KMS-11 (cell line): ENCODE measurements at regions not wholly inside any gene's neighbourhood (a gene's known extent, or its start where the extent isn't known, plus 50 kb on each side); places are given as distances from the start of the nearest gene placed in this dataset.
"Not testable (repeated sequence)": the region's sequence is repeated elsewhere in the genome, so short reads cannot be mapped to it uniquely, and the experiment has no call there.

Source experiments
- H2AFZ ChIP-seq: fragments of 200-600 bp; sonication (generic); 2 replicates; pipeline ENCODE4 v1.6.1; 2016; ENCODE audit warnings: antibody characterized with exemption, mixed run types, low read depth
- H3K27ac ChIP-seq: fragments of 200-600 bp; sonication (generic); 2 replicates; pipeline ENCODE4 v1.6.1; 2016; ENCODE audit warnings: mild to moderate bottlenecking, mixed run types
- H3K27me3 ChIP-seq: fragments of 200-600 bp; sonication (generic); 2 replicates; pipeline ENCODE4 v1.6.1; 2017; ENCODE audit warnings: mild to moderate bottlenecking, low read depth, mixed run types, moderate library complexity; ENCODE audit not compliant: insufficient read depth
- H3K36me3 ChIP-seq: fragments of 200-600 bp; sonication (generic); 2 replicates; pipeline ENCODE4 v1.6.1; 2017; ENCODE audit warnings: mild to moderate bottlenecking, mixed run types; ENCODE audit not compliant: insufficient read depth
- H3K4me1 ChIP-seq: fragments of 200-600 bp; sonication (generic); 2 replicates; pipeline ENCODE4 v1.6.1; 2016; ENCODE audit warnings: mild to moderate bottlenecking, low read depth, mixed run types; ENCODE audit not compliant: poor library complexity, severe bottlenecking
- H3K4me2 ChIP-seq: fragments of 200-600 bp; sonication (generic); 2 replicates; pipeline ENCODE4 v1.7.0; 2016; ENCODE audit warnings: mild to moderate bottlenecking, mixed run types
- H3K4me3 ChIP-seq: fragments of 200-600 bp; sonication (generic); IDR thresholded peaks from 2 replicates; pipeline ENCODE4 v1.6.1; 2017; ENCODE audit warnings: low read depth, low read length, mixed read lengths; ENCODE audit not compliant: insufficient read depth
- H3K79me2 ChIP-seq: fragments of 200-600 bp; sonication (generic); 2 replicates; pipeline ENCODE4 v1.6.1; 2016; ENCODE audit warnings: low read depth, mixed run types; ENCODE audit not compliant: insufficient read depth
- H3K9ac ChIP-seq: fragments of 200-600 bp; sonication (generic); 2 replicates; pipeline ENCODE4 v1.6.1; 2016; ENCODE audit warnings: mild to moderate bottlenecking, mixed run types
- H4K20me1 ChIP-seq: fragments of 200-600 bp; sonication (generic); 2 replicates; pipeline ENCODE4 v1.6.1; 2016; ENCODE audit warnings: mild to moderate bottlenecking, mixed run types; ENCODE audit not compliant: insufficient read depth
- CTCF ChIP-seq: fragments of 200-600 bp; sonication (generic); conservative IDR thresholded peaks from 2 replicates; pipeline ENCODE4 v1.6.1; 2017; ENCODE audit warnings: low read depth, mild to moderate bottlenecking, antibody characterized with exemption, low read length, moderate library complexity, mixed read lengths

DNA sequence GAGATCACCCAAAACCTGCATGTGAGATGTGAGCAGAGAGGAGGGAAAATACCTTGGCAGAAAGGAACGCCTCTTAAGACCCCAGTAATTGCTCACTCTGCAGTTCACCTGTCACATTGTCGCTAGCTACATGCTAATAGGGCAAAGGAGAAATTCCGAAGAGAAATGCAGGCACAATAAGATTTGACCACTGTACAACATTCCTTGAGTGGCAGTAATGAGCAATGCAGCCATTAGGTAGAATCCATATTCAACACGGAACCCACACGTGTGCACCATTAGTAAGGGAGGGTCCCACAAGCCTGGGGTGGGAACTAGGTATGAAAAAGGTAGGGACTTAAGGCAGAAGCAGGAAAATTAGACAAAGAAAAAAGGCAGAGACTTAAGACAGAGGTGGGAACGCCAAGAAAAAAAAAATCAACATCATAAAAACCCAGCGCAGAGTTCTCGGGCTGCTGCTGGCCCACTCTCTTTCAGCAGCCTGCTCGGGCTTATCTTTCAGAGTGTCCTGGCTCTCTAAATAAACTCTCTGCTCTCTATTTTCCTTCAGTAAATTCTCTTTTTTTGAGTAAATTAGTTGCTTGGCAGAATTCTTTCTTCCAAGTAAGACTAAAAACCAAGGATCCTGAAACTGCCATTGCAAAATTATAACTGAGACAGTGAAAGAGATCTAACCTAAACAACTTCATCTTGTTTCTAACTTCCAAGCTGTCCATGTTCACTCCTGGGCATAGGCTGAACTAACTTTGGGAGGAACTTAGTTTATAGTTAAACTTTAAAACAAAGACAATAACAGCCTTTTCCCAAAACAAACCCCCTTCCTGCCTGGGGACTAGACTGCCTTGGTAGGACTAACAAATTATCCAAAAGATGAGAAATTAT lies 116.5 kb downstream of the CD24 start:
- Histone ChIP-seq H3K79me2 (no peaks in the 10 kb centered on the region), H3K4me3 (no peak overlapping the region), H3K27me3 (no peaks in the 10 kb centered on the region), H2AFZ (no peak overlapping the region), H4K20me1 (no peaks in the 10 kb centered on the region), H3K4me2 (no peak overlapping the region), H3K9ac (no peak overlapping the region), H3K36me3 (no peaks in the 10 kb centered on the region), H3K27ac (no peak overlapping the region), H3K4me1 (peaks cover 16% of the 10 kb centered on the region)
- no peak for TF ChIP-seq CTCF

- H3K27ac ChIP-seq, H3K4me2 ChIP-seq, H2AFZ ChIP-seq, H3K79me2 ChIP-seq, H3K36me3 ChIP-seq, H3K4me3 ChIP-seq, H3K27me3 ChIP-seq, H4K20me1 ChIP-seq, H3K9ac ChIP-seq: not testable (repeated sequence)
- peaks cover 16% of the 10 kb centered on the region for H3K4me1 ChIP-seq
Measured at GRCh38 chr6:106857310-106857709, 117.2 kb downstream of the CD24 start.

DNA sequence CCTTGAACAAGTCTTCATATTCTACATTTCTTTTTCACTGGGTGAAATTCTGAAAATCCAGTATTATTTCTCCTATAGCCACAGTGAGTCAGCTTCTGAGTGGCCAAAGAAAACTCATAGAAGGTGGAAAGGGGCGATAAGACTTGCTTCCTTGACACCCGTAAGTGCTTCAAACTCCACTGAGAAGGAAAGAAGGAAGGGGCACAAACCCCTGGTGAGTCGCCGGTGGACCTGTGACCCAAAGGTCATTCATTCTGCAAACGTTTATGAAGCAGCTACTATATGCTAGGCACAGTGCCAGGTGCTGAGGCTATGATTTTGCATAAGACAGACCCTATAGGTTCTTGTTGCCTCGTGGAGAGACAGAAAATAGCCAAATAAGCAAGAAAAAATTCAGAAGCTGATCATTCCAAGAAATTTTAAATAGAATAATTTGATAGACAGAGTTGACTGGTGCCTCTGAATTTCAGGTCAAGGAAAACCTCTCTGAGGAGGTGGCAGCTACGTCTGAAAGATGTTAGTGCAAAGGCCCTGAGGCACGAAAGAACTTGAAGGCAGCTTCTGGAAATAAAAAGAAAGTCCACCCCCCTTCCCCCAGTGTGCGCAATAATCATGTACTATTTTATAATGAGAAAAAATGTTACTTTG lies 118.2 kb downstream of the CD24 start:
- H4K20me1 ChIP-seq, result no peaks in the 10 kb centered on the region
- H3K4me2 ChIP-seq, result no peak overlapping the region
- TF ChIP-seq CTCF, result no peak
- no peak overlapping the region for H2AFZ ChIP-seq
- no peak overlapping the region for H3K9ac ChIP-seq
- H3K27me3 ChIP-seq, result no peaks in the 10 kb centered on the region
- no peak overlapping the region for H3K27ac ChIP-seq
- H3K4me3 ChIP-seq, result no peak overlapping the region
- H3K4me1 ChIP-seq, result peaks cover 16% of the 10 kb centered on the region
- H3K79me2 ChIP-seq, result no peaks in the 10 kb centered on the region
- H3K36me3 ChIP-seq, result no peaks in the 10 kb centered on the region

DNA sequence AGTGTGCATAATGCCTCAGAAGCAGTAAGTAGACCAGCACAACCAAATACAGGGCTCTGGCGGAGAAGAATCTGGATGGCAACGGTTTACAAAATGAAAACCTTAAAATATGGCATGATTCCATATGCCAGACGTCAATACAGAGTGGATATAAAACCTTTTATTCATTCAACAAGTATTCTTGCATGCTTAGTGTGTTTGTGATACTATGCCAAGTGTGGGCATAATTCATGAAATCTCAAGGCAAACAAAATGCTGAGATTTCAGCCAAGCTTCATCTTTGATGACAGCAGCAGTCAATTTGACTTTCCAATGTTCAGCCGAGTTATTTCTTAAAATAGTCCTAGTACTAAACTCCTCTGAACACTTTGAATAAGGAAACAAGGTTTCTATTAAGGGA lies 119.4 kb downstream of the CD24 start:
- Histone ChIP-seq H3K27ac (no peak overlapping the region), H3K79me2 (no peaks in the 10 kb centered on the region), H3K4me2 (no peak overlapping the region), H2AFZ (no peak overlapping the region), H3K27me3 (no peaks in the 10 kb centered on the region), H3K4me1 (peaks cover 16% of the 10 kb centered on the region), H3K36me3 (no peaks in the 10 kb centered on the region), H4K20me1 (no peaks in the 10 kb centered on the region), H3K9ac (no peak overlapping the region), H3K4me3 (no peak overlapping the region)
- TF ChIP-seq CTCF, result no peak
